ENCODE measurements at regions not wholly inside any gene's neighbourhood (a gene's known extent, or its start where the extent isn't known, plus 50 kb on each side); places are given as distances from the start of the nearest gene placed in this dataset.

- TF ChIP-seq RFX5 (IDR thresholded peaks at IDR 0.05; ENCODE audit: low read depth, low read length) (no peak), CTCF (conservative IDR thresholded peaks at IDR 0.05; ENCODE audit: low read depth, low read length) (no peak), POLR2A (IDR thresholded peaks at IDR 0.05; ENCODE audit: low read depth, low read length) (no peak), USF2 (IDR thresholded peaks at IDR 0.05; ENCODE audit: low read depth, low read length) (no peak), CHD1 (IDR thresholded peaks at IDR 0.05; ENCODE audit: low read depth, low read length) (no peak), SMC3 (IDR thresholded peaks at IDR 0.05; ENCODE audit: low read depth, low read length) (no peak), FOS (IDR thresholded peaks at IDR 0.05; ENCODE audit: low read depth, low read length) (no peak)
Measured at GRCh38 chr20:51198238-51198637, 175.3 kb upstream of the KCNG1 start.

All from IMR-90 (cell line).